T-helper 22 cell (primary cell): ENCODE measurements at regions not wholly inside any gene's neighbourhood (a gene's known extent, or its start where the extent isn't known, plus 50 kb on each side); places are given as distances from the start of the nearest gene placed in this dataset.
A peak's percentile ranks its signal among the peaks of the same experiment; 100 is the strongest.

Experiments used
- DNase-seq: peaks from one replicate; pipeline ENCODE4 v3.0.0-alpha.2; 2020; ENCODE audit warnings: low read depth

DNA sequence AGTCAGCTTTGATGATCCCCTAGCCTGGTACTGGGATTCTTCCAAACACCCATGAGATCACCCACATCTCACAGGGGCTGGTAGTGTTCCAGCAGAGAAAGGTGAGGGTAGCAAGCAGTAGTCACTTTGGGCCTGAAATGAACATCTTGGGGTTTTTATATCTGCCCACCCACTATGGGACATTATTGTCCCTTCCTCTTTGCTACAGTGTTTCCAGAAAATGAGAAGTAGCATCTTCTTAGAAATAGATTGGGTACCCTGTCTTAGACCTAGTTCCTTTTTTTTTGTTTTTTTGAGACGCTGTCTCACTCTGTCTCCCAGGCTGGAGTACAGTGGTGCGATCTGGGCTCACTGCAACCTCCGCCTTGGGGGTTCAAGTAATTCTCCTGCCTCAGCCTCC lies 249.2 kb upstream of the ANKRD55 start:
- DNase-seq = no peak

- no peak for DNase-seq
These were observed 248.6 kb upstream of the ANKRD55 start for GRCh38 chr5:56481428-56482357.

- DNase-seq = peak; percentile 27
These were observed 247.7 kb upstream of the ANKRD55 start for GRCh38 chr5:56480705-56481427.

DNA sequence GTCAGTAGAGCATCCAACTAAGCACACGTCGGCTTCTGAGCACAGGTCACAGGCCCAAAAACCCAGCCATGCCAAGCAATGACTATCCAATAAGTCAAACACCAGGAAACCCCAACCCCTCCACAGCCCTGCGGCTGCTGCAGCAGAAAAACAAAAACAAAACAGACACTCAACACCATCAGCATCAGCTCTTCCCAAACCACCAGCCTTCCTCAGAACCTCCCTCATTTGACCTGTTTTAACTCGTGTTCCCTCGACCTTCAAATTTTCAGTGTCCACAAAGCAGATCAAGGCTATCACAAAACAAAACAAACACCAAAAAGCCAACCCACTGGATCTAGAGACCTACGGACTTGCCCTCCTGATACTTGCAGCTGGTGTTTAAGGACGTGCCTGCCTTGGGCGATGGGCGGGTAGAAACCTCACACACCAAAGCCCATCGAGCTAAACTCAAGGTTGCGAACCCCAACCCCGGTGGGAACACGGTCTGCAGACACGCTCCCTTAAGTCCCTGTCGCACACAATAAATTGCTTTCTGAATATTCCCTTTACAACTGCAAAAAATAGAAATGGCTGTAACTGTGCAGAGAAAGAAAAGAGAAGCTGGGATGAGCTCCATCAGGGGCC lies 247.1 kb upstream of the ANKRD55 start:
- peak; percentile 36 for DNase-seq

DNA sequence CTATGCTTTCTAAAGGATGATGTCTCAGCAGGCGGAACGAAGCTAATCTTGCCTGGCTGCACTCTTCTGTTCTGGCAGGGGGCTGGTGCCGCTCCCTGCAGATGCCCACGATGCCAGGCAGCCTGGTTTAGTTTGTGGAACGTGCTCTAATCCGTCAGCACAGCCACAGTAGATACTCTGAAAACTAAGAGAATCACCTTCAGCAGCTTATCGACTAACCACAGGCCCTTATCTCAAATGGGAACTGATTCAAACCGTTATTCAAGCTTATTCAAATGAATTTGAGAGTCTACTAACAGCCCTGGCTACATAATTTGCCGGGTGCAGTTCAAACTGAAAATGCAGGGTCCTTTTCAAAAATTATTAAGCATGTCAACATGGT lies 246.6 kb upstream of the ANKRD55 start:
- no peak for DNase-seq

GRCh38 chr5:56479126-56479525 lies 246.0 kb upstream of the ANKRD55 start:
- DNase-seq = no peak

DNA sequence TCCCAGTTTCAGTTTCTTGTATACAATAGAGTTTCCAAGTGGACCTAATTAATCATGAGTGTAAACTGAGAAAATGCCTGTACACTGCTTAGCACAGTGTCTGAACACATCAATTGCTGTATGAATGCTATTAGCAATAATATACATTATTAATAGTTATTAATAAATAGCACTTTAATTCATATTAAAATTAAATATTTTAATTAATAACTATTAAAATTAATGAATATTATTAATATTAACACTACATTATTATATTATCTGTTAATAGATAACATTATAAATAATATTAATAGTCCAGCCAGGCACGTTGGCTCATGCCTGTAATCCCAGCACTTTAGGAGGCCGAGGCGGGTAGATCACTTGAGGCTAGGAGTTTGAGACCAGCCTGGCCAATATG lies 244.9 kb upstream of the ANKRD55 start:
- no peak for DNase-seq

GRCh38 chr5:56476487-56476856 lies 243.3 kb upstream of the ANKRD55 start:
- no peak for DNase-seq

DNA sequence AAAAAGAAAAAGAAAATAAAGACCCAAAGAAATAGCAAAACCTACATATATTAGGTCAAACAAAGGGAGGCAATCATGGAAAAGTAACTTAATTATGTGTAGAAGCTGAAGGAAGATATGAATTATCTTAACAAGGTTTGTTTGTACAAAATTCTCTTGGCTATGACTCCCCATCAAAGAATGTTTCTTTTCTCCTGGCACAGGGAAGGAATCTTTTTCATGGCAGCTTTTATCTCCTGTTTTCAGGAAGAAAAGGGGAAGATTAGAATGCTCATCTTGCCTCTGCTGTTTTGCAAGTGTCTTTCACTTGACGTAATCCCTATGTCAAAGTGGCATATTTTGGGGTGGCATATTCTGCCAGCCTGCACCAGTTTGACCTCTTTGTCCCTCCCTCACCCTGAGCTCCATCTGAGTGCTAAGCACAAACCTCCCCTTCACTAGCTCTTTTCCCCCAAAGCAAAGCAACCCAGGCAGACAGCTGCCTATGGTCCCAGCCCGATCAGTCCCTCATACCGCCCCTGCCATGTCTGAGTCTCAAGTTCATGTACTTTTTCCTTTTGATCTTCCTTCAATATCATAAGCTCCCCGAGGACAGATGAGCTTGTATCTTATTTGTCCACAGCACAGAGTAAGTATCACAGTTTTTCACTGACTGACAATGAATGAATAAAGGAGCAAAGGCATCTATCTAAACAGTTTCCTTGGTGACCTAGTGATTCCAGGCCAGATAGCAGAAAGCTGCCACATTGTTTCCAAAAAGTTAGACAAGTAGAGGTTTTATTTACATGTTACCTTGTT lies 242.8 kb upstream of the ANKRD55 start:
- no peak for DNase-seq

DNA sequence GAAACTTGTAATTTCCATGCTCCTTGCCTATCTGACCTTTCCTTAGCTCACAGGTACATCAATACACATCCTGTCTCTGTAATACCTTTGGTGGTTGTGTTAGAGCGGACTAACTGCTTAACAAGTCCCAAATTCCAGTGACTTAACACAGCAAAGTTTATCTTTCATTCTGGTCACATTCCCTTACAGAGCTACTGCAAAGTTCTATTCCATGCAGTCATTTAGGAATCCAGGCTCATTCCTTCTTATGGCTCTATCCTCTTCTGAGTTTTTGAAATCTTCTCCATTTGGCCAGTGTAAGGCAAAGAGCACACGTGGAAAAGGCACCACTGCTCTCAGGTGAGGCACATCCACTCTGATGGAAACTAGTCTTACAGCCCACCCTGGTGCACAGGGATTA lies 238.6 kb upstream of the ANKRD55 start:
- no peak for DNase-seq

DNA sequence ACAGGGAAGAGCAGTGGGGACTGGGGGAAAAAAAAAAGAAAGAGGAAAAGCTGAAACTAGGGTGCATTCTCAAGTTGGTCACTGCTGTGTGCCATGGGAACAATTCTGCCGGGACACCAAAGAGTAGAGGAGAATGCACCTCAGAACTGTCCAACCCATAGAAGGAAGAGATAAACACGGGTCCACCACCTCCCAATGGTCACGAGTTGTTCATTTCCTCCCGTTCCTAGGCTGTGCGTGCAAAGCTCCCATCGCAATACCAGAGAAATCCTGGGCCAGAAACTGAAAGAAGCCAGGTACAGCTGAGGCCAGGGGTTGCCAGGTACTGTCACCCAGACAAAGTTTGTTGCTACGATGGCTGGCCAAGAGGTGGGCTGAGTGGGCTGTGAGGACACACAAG lies 236.9 kb upstream of the ANKRD55 start:
- DNase-seq = no peak

GRCh38 chr5:56468277-56468676 lies 235.1 kb upstream of the ANKRD55 start:
- no peak for DNase-seq

DNA sequence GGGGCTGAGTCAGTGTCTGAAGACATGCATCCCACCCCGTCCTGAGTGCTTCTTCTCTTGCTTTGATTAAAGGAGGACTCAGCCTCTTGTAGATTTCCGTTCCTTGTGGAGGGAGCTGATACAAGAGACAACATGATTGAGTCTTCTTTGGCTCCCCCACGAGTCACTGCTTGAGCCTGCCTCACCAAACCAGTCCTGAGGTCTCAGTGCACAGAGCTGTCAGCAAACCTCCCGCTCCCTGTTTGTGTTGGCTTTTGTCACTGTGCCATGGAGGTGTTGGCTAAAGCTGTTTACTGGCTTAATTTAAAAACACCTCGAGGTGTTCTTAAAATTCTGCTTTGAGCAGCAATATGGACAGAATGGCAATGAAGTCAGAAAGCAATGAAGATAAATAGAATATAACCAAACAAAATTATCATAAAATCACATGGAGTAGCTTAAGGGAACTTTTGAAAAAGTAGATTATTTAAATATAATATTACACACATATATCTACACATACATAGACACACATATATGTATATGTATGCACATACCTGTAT lies 234.1 kb upstream of the ANKRD55 start:
- no peak for DNase-seq

- DNase-seq = no peak
These were observed 233.1 kb upstream of the ANKRD55 start for GRCh38 chr5:56466136-56466816.

DNA sequence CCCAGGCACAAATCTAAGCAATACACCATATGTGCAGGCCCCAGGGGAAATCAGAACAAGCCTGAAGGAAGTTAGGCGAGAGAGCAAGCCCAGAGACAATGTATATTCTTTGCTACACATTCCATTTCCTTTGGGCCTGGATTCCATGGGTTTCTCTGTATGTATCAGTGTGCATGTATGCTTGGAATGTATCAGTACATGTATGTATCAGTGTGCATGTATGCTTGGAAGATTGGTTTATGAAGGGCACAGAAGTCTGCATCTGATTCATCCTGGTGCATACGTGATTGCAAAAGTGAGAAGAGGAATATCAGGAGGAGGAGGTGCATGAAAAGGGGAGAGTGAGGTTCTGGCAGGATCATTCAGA lies 232.6 kb upstream of the ANKRD55 start:
- DNase-seq = no peak

GRCh38 chr5:56464935-56465768 lies 232.0 kb upstream of the ANKRD55 start:
- no peak for DNase-seq

GRCh38 chr5:56463944-56464571 lies 230.9 kb upstream of the ANKRD55 start:
- no peak for DNase-seq

DNA sequence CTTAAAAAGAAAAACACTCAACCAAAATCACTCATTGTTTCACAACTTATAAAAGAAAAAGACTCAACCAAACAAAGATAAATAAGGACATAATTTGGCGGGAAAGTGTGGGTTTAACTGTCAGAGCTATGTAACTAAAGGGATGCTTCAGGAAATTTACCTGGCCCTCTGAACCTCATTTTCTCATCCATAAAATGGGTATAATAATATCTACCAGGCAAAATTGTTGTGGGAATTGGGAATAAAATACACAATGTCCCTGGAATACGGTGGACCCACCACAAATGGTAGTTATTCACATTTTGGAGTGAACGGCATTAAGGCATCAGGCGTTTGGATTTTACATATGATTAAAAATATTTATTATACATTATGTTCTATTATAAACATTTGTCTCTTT lies 228.5 kb upstream of the ANKRD55 start:
- DNase-seq = no peak

DNA sequence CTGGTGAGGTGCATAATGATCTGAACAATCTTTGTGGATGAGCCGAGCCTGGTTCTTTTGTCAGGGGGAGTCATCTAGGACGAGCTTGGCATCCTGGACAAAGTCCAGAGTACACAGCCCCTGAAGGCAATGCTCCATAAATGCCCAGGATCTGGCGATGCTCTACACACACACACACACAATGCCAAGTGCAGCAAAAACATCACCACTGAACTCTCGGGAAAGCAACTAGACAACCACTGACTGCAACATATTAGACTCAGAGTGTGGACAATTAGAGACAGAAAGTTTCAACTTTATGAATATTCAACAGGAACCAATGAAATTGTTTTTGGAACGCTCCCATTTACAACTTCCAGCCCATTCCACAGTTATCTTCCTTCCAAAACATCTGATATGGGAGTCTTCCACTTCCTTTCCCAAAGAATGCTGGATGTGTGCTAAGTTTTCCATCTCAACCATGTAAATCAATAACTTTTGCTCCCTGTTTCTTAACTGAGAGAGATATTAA lies 227.6 kb upstream of the ANKRD55 start:
- no peak for DNase-seq

- DNase-seq = no peak
These were observed 227.0 kb upstream of the ANKRD55 start for GRCh38 chr5:56460195-56460546.
